ENCODE measurements at regions not wholly inside any gene's neighbourhood (a gene's known extent, or its start where the extent isn't known, plus 50 kb on each side); places are given as distances from the start of the nearest gene placed in this dataset.

DNA sequence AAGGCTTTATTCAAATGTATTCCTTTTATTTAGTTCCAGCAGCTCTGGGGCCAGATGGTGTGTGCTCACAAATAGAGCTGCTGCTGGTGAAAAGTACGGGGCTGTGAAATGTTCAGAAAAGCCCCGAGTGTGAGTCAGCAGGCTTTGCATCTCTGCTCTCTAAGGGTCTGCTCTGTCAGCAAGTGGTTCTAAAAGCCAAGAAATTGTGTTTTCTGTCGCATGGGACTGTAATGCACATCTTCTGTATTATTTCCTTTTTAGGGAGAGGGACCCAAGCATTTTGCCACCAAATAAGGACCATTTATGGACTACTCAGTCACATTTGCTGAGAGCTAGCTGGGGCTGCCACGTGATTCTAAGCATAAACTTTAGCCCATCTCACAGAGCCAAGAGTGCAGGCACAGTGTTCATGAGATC lies 82.9 kb upstream of the NHS start:
- TF ChIP-seq POLR2AphosphoS5 (IDR thresholded peaks at IDR 0.05; ENCODE audit: low read depth) (no peak), EZH2 (IDR thresholded peaks at IDR 0.05; ENCODE audit: low read depth, unreplicated experiment) (no peak), JUNB (IDR thresholded peaks at IDR 0.05; ENCODE audit: unreplicated experiment) (no peak), EZH2phosphoT487 (IDR thresholded peaks at IDR 0.05; ENCODE audit: unreplicated experiment) (no peak), CREB1 (CRISPR knock-in tag; IDR thresholded peaks at IDR 0.05; ENCODE audit: low read depth) (no peak), NANOG (IDR thresholded peaks at IDR 0.05; ENCODE audit: borderline replicate concordance) (no peak), ZNF114 (CRISPR knock-in tag; IDR thresholded peaks at IDR 0.05) (no peak), STAT1 (IDR thresholded peaks at IDR 0.05; ENCODE audit: unreplicated experiment) (no peak), ZNF331 (CRISPR knock-in tag; IDR thresholded peaks at IDR 0.05; ENCODE audit: low read depth) (no peak)
- TF ChIP-seq, protein P1, sequence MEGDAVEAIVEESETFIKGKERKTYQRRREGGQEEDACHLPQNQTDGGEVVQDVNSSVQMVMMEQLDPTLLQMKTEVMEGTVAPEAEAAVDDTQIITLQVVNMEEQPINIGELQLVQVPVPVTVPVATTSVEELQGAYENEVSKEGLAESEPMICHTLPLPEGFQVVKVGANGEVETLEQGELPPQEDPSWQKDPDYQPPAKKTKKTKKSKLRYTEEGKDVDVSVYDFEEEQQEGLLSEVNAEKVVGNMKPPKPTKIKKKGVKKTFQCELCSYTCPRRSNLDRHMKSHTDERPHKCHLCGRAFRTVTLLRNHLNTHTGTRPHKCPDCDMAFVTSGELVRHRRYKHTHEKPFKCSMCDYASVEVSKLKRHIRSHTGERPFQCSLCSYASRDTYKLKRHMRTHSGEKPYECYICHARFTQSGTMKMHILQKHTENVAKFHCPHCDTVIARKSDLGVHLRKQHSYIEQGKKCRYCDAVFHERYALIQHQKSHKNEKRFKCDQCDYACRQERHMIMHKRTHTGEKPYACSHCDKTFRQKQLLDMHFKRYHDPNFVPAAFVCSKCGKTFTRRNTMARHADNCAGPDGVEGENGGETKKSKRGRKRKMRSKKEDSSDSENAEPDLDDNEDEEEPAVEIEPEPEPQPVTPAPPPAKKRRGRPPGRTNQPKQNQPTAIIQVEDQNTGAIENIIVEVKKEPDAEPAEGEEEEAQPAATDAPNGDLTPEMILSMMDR (conservative IDR thresholded peaks at IDR 0.05; ENCODE audit: low read depth in 2 of 2) = no peak
- TF ChIP-seq, protein P2, sequence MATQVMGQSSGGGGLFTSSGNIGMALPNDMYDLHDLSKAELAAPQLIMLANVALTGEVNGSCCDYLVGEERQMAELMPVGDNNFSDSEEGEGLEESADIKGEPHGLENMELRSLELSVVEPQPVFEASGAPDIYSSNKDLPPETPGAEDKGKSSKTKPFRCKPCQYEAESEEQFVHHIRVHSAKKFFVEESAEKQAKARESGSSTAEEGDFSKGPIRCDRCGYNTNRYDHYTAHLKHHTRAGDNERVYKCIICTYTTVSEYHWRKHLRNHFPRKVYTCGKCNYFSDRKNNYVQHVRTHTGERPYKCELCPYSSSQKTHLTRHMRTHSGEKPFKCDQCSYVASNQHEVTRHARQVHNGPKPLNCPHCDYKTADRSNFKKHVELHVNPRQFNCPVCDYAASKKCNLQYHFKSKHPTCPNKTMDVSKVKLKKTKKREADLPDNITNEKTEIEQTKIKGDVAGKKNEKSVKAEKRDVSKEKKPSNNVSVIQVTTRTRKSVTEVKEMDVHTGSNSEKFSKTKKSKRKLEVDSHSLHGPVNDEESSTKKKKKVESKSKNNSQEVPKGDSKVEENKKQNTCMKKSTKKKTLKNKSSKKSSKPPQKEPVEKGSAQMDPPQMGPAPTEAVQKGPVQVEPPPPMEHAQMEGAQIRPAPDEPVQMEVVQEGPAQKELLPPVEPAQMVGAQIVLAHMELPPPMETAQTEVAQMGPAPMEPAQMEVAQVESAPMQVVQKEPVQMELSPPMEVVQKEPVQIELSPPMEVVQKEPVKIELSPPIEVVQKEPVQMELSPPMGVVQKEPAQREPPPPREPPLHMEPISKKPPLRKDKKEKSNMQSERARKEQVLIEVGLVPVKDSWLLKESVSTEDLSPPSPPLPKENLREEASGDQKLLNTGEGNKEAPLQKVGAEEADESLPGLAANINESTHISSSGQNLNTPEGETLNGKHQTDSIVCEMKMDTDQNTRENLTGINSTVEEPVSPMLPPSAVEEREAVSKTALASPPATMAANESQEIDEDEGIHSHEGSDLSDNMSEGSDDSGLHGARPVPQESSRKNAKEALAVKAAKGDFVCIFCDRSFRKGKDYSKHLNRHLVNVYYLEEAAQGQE (IDR thresholded peaks at IDR 0.05; ENCODE audit: unreplicated experiment) = no peak
- TF ChIP-seq, protein P3, sequence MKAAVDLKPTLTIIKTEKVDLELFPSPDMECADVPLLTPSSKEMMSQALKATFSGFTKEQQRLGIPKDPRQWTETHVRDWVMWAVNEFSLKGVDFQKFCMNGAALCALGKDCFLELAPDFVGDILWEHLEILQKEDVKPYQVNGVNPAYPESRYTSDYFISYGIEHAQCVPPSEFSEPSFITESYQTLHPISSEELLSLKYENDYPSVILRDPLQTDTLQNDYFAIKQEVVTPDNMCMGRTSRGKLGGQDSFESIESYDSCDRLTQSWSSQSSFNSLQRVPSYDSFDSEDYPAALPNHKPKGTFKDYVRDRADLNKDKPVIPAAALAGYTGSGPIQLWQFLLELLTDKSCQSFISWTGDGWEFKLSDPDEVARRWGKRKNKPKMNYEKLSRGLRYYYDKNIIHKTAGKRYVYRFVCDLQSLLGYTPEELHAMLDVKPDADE (IDR thresholded peaks at IDR 0.05) = no peak
- TF ChIP-seq, protein P4, sequence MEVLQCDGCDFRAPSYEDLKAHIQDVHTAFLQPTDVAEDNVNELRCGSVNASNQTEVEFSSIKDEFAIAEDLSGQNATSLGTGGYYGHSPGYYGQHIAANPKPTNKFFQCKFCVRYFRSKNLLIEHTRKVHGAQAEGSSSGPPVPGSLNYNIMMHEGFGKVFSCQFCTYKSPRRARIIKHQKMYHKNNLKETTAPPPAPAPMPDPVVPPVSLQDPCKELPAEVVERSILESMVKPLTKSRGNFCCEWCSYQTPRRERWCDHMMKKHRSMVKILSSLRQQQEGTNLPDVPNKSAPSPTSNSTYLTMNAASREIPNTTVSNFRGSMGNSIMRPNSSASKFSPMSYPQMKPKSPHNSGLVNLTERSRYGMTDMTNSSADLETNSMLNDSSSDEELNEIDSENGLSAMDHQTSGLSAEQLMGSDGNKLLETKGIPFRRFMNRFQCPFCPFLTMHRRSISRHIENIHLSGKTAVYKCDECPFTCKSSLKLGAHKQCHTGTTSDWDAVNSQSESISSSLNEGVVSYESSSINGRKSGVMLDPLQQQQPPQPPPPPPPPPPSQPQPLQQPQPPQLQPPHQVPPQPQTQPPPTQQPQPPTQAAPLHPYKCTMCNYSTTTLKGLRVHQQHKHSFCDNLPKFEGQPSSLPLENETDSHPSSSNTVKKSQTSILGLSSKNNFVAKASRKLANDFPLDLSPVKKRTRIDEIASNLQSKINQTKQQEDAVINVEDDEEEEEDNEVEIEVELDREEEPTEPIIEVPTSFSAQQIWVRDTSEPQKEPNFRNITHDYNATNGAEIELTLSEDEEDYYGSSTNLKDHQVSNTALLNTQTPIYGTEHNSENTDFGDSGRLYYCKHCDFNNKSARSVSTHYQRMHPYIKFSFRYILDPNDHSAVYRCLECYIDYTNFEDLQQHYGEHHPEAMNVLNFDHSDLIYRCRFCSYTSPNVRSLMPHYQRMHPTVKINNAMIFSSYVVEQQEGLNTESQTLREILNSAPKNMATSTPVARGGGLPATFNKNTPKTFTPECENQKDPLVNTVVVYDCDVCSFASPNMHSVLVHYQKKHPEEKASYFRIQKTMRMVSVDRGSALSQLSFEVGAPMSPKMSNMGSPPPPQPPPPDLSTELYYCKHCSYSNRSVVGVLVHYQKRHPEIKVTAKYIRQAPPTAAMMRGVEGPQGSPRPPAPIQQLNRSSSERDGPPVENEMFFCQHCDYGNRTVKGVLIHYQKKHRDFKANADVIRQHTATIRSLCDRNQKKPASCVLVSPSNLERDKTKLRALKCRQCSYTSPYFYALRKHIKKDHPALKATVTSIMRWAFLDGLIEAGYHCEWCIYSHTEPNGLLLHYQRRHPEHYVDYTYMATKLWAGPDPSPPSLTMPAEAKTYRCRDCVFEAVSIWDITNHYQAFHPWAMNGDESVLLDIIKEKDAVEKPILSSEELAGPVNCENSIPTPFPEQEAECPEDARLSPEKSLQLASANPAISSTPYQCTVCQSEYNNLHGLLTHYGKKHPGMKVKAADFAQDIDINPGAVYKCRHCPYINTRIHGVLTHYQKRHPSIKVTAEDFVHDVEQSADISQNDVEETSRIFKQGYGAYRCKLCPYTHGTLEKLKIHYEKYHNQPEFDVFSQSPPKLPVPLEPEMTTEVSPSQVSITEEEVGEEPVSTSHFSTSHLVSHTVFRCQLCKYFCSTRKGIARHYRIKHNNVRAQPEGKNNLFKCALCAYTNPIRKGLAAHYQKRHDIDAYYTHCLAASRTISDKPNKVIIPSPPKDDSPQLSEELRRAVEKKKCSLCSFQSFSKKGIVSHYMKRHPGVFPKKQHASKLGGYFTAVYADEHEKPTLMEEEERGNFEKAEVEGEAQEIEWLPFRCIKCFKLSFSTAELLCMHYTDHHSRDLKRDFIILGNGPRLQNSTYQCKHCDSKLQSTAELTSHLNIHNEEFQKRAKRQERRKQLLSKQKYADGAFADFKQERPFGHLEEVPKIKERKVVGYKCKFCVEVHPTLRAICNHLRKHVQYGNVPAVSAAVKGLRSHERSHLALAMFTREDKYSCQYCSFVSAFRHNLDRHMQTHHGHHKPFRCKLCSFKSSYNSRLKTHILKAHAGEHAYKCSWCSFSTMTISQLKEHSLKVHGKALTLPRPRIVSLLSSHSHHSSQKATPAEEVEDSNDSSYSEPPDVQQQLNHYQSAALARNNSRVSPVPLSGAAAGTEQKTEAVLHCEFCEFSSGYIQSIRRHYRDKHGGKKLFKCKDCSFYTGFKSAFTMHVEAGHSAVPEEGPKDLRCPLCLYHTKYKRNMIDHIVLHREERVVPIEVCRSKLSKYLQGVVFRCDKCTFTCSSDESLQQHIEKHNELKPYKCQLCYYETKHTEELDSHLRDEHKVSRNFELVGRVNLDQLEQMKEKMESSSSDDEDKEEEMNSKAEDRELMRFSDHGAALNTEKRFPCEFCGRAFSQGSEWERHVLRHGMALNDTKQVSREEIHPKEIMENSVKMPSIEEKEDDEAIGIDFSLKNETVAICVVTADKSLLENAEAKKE (CRISPR knock-in tag; IDR thresholded peaks at IDR 0.05) = no peak

Measured in GM23338 (cell line).